Activated CD4-positive, alpha-beta T cell treated with anti-CD3 and anti-CD28 coated beads, Interleukin-10, Interleukin-2, amounts not matched to agents 100 ng/mL and 50 ng/mL, durations not matched to agents 16 hours and 8 hours (primary cell): ENCODE measurements at regions not wholly inside any gene's neighbourhood (a gene's known extent, or its start where the extent isn't known, plus 50 kb on each side); places are given as distances from the start of the nearest gene placed in this dataset.

Source experiments
- DNase-seq: peaks from one replicate; pipeline ENCODE4 v3.0.0-alpha.2; 2020

- DNase-seq, result no peak
Observed at GRCh38 chr12:124423761-124424515, 129.0 kb downstream of the RFLNA start.

- no peak for DNase-seq
Observed at GRCh38 chr12:124422570-124423523, 128.0 kb downstream of the RFLNA start.

- no peak for DNase-seq
Observed at GRCh38 chr12:124422142-124422569, 127.3 kb downstream of the RFLNA start.

GRCh38 chr12:124420996-124421674 is 126.2 kb downstream of the RFLNA start:
- DNase-seq, result no peak

GRCh38 chr12:124420041-124420995 is 125.4 kb downstream of the RFLNA start:
- DNase-seq, result no peak

- no peak for DNase-seq
Observed at GRCh38 chr12:124419292-124420040, 124.6 kb downstream of the RFLNA start.

- DNase-seq, result no peak
Observed at GRCh38 chr12:124418791-124419190, 123.9 kb downstream of the RFLNA start.

- no peak for DNase-seq
Observed at GRCh38 chr12:124418156-124418555, 123.3 kb downstream of the RFLNA start.

- DNase-seq, result no peak
Observed at GRCh38 chr12:124416516-124417395, 121.9 kb downstream of the RFLNA start.

GRCh38 chr12:124415064-124415463 is 120.2 kb downstream of the RFLNA start:
- no peak for DNase-seq

- no peak for DNase-seq
Observed at GRCh38 chr12:124413915-124414314, 119.0 kb downstream of the RFLNA start.

- no peak for DNase-seq
Observed at GRCh38 chr12:124413401-124413800, 118.5 kb downstream of the RFLNA start.

- no peak for DNase-seq
Observed at GRCh38 chr12:124412646-124413015, 117.7 kb downstream of the RFLNA start.

GRCh38 chr12:124411953-124412645 is 117.2 kb downstream of the RFLNA start:
- DNase-seq, result no peak

- no peak for DNase-seq
Observed at GRCh38 chr12:124411281-124411878, 116.5 kb downstream of the RFLNA start.

- DNase-seq, result no peak
Observed at GRCh38 chr12:124410354-124411175, 115.7 kb downstream of the RFLNA start.

GRCh38 chr12:124408822-124409517 is 114.1 kb downstream of the RFLNA start:
- no peak for DNase-seq

- no peak for DNase-seq
Observed at GRCh38 chr12:124407074-124407473, 112.2 kb downstream of the RFLNA start.
